ENCODE measurements at regions not wholly inside any gene's neighbourhood (a gene's known extent, or its start where the extent isn't known, plus 50 kb on each side); places are given as distances from the start of the nearest gene placed in this dataset.

DNA sequence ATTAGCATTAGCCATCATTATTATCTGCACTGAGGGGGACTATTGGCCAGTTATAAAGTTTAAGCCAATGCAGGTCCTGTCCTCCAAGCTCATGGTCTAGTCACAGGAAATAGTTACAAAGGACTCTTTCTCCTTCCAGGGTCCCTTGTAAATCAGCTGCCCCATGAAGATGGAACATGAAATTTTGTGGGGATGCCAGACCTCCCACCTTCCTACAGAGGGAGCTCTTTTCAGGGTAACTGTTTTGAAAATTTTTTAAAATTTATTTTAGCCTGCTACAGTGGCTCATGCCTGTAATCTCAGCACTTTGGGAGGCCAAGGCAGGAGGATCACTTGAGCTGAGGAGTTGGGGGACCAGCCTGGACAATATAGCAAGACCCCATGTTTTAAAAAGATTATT is 124.4 kb upstream of the SLC34A2 start:
- no peak for DNase-seq

DNA sequence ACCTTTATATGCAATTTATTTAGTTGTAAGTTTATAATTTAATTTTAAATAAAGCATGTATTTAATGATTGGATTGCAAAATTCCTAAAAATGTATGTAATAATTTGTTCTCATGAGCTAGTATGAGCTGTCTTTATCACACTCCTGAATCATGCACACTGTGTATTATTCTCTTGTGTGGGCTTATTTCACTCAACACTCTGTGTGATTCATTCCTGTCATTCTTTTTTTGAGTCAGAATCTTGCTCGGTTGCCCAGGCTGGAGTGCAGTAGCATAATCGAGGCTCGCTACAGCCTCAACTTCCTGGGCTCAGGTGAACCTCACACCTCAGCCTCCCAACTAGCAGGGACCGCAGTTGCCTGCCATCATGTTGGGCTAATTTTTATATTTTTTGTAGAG is 123.1 kb upstream of the SLC34A2 start:
- no peak for DNase-seq

DNA sequence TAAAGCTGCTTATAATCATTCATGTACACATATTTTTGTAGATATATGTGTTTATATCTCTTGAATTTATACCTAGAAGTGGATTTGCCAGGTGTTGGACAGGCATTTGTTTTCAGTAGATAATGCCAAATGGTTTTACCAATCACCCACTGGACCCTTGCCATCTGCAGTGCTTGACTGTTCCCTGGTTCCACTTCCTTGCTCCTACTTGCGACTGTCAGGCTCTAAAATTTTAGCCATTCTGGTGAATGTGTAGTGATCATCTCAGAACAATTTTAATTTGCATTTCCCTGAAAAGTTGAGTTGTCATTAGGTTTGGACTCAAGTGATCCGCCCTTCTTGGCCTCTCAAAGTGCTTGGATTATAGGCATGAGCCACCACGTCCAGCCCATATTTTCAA is 122.4 kb upstream of the SLC34A2 start:
- no peak for DNase-seq

DNA sequence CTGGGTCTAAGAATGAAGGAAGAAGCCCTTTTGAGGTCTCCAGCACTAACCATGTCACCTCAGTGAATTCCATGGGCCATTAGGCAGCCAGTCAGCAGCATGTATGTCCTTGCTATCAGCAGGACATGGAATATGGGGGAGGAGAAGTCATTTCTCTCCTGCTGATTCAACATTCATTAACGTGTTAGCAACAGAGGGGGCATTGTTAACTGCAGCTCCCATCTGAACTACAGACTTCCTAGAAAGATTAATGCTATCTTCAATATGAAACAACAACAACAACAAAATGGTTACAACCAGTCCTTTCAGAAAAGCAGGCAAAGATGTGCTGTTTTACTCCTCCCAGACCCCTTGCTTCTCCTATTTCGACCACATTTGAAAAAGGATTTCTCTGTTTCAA is 120.4 kb upstream of the SLC34A2 start:
- peak; percentile 2 for DNase-seq

DNA sequence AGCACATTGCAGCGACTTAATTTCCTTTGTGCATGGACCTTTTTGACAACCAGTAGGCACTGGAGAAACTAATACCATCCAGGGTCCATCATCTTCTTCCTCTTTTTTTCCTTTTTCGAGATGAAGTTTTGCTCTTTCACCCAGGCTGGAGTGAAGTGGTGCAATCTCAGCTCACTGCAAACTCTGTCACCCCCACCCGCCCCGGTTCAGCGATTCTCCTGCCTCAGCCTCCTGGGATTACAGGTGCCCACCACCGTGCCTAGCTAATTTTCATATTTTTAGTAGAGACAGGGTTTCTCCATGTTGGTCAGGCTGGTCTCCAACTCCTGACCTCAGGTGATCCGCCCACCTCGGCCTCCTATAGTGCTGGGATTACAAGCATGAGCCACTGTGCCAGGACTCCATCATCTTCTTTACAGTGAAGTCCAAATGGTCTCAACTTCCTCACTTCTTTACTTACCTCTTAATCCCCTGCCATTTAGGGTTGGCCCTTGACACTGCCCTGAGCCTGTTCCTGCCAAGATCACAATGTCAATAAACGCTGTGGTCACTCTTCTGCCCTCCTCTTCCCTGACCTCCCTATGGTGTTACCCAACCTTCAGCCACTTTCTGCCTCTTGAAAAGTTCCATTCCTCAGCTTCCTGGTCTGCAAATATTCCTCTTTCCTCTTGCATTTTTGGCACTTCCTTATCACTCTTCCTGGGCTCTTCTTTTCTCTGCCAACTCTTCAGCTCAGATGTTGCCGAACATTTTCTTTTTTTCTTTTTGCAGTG is 119.8 kb upstream of the SLC34A2 start:
- DNase-seq, result no peak

DNA sequence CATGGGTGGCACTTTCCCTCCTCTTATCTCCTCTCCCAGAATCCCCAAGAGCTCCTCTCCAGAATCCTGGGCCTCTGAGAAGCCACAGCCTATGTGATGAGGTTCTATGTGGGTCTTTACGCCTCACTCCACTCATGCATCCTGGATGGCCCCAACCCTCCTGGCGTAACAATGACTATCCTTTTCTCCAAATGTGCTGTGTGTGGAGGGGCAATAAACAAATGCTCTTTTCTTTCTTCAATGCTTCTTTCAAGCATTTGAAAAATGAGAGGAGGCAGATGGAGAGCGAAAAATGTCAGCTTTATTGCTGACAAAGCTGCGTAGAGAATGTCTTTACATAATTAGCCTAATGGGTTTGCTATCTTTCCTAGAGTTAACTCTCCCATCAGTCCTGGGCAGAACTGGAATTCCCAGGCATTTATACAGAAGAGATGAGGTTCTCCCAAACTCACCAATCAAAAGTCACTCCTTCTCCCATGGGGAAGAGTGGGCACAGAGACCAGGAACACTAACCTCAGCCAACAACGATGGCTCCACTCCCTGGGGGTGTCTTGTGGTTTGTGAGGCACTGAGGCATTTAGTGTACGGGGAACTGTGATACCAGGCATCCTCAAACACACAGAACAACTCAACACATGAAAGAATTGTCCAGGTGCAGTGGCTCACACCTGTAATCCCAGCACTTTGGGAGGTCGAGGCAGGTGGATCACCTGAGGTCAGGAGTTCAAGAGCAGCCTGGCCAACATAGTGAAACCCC is 118.9 kb upstream of the SLC34A2 start:
- DNase-seq, result no peak

DNA sequence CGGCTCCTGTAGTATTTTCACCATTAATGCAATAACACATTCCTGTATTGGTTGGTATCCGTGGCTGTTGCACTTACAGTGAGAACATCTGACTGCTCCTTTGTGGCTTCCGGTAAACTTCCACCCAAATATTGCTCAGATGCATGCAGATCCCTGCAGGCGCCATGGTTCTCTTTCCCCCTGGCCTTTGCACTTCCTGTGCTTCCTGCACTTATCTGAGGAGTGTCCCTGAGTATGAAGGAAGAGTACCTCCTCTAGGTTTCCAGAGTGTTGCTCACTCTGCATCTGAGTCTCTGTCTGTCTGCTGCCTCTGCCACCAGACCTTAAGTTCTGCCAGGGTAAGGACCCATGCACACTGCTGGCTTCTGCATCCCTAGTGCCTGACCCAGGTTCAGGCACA is 117.2 kb upstream of the SLC34A2 start:
- DNase-seq, result no peak

DNA sequence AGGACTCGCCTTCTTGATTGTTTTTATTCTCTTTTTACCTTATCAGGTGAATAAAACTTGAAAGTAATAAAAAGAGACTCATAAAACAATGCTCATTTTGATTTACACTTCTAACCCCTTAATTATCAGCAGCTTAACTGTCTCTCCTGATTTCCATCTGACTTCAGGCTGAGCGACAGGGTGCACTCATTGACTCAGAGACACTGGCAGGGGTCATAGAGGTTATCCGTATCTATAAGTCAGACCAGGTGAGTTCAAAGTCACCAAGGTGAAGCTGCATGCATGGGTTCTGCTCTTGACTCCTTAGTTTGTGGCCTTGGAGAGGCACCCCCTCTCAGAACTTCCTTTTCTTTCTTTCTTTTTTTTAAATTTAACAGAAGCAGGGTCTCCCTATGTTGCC is 116.4 kb upstream of the SLC34A2 start:
- no peak for DNase-seq

DNA sequence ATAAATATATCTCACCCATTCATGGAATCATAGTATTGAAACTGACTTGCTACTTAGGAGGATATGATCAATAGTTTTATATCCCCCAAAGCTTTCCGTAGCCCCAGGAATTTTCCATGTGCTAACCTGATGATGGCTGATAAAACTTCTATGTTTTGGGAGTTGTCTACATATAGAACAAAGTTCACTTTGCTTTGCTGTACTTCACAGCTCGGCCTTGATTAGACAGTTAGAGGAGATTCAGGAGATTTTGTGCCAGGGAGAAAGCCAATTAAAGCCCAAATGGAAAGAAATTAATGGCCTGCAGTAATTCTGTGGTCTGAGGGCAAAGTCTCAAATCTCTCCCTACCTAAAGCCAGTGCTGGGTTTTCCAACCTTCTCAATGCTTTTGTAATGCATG is 114.9 kb upstream of the SLC34A2 start:
- no peak for DNase-seq

DNA sequence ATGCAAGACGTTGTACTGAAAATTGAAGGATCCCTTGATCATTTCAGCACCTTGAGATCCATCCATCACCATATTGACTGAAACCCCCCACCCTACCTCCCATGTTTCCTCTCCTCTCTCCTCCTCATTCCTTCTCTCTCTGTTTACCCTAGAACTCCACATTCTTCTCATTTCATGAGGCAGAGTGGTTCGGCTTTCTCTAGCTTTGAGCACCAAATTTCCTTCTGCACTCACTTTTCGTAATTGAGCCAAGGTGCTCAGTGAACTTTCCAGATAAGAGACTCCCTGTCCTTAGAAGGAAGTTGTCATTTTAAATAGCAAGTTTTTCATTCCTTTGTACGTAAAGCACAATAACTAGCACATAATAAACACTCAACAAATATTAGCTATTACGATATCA is 108.3 kb upstream of the SLC34A2 start:
- no peak for DNase-seq

DNA sequence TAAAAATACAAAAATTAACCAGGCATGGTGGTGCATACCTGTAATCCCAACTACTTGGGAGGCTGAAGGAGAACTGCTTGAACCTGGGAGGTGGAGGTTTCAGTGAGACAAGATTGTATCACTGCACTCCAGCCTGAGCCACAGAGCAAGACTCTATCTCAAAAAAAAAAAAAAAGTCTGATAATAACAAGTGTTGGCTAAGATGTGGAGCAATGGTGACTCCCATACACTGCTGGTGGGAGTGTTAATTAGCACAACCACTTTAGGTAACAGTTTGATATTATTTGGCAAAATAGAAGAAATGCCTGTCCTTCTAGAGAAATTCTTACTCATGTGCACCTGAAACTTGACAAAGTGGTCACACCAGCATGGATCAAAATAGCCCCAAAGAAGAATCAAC is 106.2 kb upstream of the SLC34A2 start:
- DNase-seq, result no peak

DNA sequence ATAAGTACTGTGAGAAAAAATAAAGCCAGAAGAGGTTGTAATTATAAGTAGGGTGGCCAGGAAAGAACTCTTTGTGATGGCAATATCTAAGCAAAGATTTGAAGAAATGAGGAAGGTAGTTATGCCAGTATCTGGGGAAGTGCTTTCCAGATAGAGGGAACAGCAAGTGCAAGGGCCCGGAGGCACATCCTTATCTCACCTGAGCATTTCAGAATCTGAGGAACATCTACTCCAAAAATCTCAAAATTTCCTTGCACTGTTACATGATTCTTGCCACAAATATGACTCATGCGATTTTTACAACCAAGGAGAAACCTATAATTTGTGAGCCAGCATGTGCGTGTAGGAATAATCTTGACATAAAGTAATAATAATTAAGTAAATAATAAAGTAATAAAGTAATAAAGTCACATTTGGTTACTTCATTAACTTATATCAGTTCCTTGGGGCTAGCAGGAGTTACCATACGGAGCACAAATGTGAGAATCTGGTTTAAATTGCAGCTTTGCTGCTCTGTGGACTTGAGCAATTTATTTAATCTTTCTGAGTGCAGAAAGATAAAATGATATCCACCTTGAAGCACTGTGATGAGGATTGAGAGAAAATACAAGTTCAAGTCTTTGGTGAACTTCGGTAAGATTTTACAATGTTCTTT is 105.1 kb upstream of the SLC34A2 start:
- no peak for DNase-seq

DNA sequence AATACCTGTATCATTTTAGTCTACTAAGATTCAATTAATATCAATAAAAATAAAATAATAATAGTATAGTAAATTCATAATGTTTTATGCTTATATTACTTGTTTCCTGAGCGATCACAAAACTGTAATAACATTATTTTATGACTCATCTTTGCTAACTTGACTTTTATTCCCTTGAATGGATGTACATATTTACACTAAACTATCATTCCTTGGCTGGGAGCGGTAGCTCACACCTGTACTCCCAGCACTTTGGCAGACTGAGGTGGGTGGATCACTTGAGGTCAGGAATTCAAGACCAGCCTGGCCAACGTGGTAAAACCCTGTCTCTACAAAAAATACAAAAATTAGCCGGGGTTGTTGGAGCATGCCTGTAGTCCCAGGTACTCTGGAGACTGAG is 104.0 kb upstream of the SLC34A2 start:
- no peak for DNase-seq

DNA sequence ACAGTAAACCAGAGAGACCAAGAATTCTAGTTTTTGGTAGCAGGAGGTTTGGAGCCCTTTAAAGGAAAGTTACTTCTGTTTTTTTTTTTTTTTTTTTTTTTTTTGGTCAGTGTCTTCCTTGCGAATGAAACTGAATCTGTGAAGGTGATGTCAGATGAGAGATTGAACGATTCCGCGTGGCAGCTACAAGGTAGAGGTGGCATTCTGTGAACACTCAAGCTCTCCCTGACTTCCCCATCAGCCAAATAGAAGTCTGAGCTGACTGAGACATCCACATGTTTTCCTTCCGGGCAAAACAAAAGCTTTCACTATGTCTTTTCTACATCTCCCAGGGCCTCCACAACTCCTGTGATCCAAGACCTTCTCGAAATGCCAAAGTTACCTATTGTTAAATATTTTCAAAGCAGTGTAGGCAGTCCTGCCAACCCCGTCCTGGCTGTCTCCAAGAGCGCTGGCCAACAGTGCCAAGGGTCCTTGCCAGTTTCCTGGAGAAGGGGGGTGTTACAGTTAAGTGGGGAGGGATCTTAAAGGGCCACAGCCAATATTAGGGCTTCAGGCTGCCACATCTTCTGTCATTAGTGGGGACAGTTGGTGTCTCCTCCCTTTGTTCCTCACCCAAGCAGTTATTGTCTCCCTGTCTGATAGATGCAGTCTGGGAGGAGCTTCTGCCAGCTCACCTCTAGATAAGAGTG is 102.9 kb upstream of the SLC34A2 start:
- no peak for DNase-seq

DNA sequence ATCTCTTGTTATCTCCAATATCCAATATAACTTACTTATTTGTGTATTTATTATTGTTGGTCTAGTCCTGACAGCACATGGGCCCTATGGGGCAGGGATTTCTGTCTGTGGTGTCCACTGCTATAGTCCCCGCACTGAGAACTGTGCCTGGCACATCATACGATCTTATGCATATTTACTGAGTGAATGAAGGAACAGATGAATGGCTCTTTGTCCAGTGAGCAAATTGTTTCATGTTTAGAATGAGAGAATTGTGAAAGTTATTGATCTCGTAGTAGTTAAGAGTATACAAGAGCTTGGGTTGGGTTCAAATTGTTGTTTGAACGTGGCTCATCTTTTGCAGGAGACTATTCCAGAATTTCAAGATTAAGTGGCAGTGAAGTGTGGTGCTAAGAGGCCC is 96.1 kb upstream of the SLC34A2 start:
- no peak for DNase-seq

DNA sequence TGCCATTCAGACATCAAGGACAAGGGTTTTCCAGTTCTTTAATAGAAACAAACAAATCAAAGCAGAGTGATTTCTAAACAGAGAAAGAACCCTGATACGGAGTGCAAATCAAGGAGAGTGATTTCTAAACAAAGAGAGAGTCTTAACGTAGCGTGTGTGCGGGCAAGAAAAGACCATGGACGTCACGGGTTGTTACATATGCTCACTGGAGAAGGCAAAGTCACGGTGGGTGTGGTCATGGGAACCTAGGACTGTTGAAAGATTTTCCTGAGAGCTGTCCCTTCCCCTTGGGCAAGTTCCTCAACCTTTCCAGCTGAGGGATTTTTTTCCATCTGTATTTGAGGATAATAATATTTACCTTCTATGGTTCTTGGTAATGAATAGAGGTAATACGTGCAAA is 95.0 kb upstream of the SLC34A2 start:
- no peak for DNase-seq

DNA sequence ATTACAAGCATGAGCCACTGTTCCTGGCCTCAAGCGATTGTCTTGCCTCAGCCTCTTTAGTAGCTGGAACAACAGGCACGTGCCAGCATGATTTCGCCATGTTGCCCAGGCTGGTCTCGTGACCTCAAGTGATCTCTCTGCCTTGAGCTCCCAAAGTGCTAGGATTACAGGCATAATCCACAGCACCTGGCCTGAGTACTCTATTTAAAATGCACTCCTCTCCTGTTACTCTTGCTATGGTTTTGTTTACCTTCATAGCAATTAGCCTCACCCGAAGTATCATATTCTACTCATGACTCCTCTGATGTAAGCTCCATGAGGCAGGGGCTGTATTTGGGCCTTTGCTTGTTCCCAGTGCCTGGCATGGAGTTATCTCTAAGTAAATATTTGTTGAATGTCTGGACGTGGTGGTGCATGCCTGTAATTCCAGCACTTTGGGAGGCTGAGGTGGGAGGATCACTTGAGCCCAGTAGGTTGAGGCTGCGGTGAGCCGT is 92.5 kb upstream of the SLC34A2 start:
- DNase-seq, result peak; percentile 37

DNA sequence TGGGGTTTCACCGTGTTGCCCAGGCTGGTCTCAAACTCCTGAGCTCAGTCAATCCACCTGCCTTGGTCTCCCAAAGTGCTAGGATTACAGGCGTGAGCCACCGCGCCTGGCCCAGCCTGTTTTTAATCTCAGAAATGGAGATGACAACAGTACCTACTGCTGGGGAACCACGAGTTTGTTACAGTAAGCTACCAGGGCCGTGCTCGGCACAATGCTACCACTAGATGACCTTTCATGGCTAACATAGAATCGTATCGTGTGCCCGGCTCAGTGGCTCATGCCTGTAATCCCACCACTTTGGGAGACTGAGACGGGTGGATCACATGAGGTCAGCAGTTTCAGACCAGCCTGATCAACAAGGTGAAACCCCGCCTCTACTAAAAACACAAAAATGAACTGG is 90.8 kb upstream of the SLC34A2 start:
- no peak for DNase-seq

DNA sequence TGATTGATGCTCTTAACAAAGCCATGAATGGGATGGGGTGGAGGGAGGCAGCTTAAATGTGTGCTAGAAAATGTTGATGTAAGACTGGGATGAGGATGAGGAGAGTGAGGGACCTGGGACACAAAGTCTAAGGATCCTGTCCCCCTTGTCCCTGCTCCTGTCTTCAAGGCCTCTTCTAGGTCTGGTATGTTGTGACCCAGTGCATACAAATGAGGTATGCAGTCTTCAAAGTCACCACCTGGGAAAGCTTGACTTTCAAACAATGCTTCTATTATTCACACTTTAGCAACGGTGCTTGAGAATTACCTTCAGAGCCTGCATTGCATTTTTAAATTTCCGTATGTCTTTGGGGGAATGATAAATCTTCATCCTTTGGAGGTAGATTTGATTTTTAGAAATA is 88.4 kb upstream of the SLC34A2 start:
- no peak for DNase-seq

DNA sequence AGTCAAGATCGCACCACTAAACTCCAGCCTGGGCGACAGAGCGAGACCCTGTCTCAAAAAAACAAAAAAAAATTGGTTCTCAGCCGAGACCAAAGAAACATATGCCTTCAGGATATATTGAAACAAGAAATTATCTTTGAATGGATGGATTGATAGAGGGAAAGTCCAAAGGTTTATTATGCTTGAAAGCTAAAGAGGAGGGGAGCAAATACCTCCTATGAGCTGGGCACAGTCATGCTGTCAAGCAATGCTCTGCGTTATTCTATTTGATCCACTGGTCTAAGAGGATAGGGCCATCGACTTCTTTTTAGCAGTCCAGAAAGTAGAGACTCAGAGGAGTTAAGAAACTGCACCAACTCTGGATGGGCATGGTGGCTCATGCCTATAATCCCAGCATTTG is 85.9 kb upstream of the SLC34A2 start:
- no peak for DNase-seq

DNA sequence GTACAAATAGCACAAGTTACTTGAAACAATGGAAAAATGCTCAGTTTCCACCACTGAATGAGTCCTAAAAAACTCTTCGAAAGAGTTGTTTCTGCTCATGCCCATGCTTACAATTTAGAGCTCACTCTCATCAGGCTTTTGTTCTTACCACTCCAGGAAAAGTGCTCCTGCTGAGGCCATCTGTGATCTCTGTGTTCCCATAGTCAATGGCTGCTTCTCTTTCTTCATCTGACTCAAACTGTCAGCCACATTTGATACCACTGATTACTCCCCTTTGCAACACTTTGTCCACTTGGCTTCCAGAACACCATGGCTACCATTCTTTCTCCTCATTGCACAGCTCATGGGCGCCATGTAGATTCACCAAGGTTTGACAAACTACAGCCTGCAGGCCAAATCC is 80.0 kb upstream of the SLC34A2 start:
- peak; percentile 58 for DNase-seq

DNA sequence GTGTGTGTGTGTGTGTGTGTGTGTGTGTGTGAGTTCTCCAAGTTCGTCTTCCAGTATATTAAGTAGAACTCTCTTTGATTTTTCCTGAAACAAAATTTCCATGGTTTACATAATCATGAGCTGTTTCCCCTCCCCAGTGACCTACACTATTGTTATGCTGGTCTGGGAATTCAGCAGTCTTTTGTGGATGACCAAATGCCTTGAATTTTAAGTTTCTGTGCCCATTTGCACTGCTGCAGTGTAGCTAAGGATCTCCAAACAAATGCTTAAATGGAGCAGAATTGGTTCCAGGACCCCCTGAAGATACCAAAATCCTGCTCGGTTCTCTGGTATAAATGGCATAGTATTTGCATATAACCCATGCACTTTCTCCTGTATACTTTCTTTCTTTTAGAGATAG is 77.2 kb upstream of the SLC34A2 start:
- no peak for DNase-seq

All from NCI-H69 (cell line).